Body of pancreas (tissue), 4 donors: ENCODE measurements at regions not wholly inside any gene's neighbourhood (a gene's known extent, or its start where the extent isn't known, plus 50 kb on each side); places are given as distances from the start of the nearest gene placed in this dataset.

Source experiments
- POLR2A ChIP-seq, 3 donors: fragments of 450-650 bp; IDR thresholded peaks; one replicate each; pipeline ENCODE4 v1.6.1; 2016; ENCODE audit warnings: antibody characterized with exemption in 3 of 3, mild to moderate bottlenecking in 2 of 3
- TF ChIP-seq, protein P1 (sequence below), 7 experiments: fragments of 450-650 bp in 4 of 7; fragments of 200-600 bp in 3 of 7; sonication (generic) in 3 of 7; IDR thresholded peaks; one replicate each; pipeline ENCODE4 v1.5.1; 2016 to 2019; ENCODE audit warnings: antibody characterized with exemption in 7 of 7

DNA sequence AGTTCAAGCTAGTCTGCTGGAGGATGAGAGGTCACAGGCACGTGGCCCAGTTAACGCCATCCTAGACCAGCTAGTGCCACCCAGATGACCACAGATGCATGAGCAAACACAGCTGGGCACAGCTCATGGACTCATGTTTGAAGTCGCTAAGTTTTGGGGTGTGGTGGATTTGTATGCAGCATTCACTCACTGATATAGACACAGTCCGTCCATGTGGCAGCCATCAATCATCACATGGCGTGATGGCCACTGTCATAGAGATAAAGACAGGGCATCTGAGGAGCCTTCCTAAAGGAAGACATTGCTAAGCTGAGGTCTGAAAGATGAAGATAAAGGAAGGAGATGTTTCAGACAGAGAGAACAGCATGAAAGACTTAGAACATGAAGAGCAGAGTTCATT is 154.4 kb upstream of the JAG1 start:
- TF ChIP-seq POLR2A (IDR thresholded peaks at IDR 0.05), result no peak
- TF ChIP-seq, protein P1, sequence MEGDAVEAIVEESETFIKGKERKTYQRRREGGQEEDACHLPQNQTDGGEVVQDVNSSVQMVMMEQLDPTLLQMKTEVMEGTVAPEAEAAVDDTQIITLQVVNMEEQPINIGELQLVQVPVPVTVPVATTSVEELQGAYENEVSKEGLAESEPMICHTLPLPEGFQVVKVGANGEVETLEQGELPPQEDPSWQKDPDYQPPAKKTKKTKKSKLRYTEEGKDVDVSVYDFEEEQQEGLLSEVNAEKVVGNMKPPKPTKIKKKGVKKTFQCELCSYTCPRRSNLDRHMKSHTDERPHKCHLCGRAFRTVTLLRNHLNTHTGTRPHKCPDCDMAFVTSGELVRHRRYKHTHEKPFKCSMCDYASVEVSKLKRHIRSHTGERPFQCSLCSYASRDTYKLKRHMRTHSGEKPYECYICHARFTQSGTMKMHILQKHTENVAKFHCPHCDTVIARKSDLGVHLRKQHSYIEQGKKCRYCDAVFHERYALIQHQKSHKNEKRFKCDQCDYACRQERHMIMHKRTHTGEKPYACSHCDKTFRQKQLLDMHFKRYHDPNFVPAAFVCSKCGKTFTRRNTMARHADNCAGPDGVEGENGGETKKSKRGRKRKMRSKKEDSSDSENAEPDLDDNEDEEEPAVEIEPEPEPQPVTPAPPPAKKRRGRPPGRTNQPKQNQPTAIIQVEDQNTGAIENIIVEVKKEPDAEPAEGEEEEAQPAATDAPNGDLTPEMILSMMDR (IDR thresholded peaks at IDR 0.05), result no peak
